ENCODE measurements at regions not wholly inside any gene's neighbourhood (a gene's known extent, or its start where the extent isn't known, plus 50 kb on each side); places are given as distances from the start of the nearest gene placed in this dataset.

GRCh38 chr10:131013281-131013912 is 298.1 kb downstream of the TCERG1L start:
- no peak for DNase-seq

DNA sequence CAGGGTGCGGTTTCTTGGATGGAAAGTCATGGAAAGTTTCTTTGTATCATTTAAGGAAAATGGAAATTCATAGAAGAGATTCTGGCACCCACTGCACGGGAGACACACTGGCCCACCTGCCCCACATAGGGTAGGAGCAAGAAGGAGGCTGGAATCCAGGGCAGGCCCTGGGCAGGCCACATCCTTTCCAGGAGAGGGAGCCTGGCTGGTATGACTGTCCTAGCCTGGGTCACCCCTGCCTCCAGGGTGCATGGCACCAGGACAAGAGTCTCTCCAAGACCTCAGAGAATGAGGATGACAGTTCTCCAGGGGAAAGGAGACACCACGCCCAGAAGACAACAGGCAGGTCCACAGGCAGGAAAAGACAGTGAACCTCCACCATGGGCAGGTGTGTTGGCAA is 297.2 kb downstream of the TCERG1L start:
- no peak for DNase-seq

GRCh38 chr10:131015271-131015670 is 296.2 kb downstream of the TCERG1L start:
- DNase-seq, result no peak

DNA sequence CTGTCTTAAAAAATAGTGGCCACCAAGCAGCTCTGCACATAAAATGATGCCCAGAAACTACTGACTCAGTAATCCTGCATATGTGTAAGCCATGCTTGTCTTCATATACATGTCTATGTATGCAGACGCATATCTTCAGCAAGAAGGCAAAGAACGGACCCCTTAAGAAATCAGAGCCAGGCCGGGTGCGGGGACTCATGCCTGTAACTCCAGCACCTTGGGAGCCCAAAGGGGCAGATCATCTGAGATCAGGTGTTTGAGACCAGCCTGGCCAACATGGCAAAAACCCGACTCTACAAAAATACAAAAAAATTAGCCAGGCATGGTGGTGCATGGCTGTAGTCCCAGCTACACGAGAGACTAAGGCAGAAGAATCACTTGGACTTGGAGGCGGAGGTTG is 295.0 kb downstream of the TCERG1L start:
- DNase-seq, result no peak

- no peak for DNase-seq
These were observed 293.8 kb downstream of the TCERG1L start for GRCh38 chr10:131017566-131018285.

DNA sequence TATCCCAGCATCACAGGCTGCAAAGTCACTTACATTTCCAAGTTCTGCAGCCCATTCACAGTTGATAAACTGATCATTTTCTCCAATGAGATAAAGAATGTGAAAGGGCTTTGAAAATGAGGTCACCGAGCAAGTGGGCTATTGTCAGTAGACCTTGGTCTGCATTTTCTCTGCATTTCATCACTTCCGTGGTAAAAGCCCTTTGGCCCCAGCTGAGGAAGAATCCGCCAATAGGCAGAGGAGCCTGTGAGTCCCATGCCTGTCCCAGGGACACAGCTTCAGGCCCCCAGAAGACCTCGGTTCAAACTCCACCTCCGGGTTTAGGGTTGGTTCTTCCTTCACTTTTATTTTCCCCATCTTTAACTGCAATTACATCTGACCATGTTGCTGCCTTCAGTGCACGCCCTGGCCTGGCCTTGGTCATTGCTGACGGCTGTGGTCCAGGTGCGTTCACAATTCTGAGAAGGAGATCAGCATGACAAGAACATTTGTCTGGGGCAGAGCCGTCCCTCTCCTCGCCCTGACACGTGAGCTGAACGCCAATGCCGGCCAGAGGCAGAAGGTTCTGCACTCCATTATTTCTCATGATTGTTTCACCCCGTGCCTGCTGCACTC is 292.5 kb downstream of the TCERG1L start:
- no peak for DNase-seq

- DNase-seq, result no peak
These were observed 291.8 kb downstream of the TCERG1L start for GRCh38 chr10:131019696-131020095.

DNA sequence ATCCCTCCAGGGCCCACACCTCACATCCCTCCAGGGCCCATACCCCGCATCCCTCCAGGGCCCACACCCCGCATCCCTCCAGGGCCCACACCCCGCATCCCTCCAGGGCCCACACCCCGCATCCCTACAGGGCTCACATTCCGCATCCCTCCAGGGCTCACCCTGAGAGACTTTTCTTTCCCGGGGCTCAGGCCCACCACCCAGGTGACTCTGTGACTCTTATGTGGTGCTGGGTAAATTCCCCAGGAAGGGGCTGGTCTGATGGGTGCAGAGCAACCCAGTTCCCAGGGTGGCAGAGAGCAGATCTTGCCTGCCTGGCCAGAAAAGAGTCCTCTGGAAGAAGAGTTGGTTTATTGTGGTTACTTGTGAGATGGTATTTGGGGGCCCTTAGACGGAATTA is 290.7 kb downstream of the TCERG1L start:
- DNase-seq, result no peak

DNA sequence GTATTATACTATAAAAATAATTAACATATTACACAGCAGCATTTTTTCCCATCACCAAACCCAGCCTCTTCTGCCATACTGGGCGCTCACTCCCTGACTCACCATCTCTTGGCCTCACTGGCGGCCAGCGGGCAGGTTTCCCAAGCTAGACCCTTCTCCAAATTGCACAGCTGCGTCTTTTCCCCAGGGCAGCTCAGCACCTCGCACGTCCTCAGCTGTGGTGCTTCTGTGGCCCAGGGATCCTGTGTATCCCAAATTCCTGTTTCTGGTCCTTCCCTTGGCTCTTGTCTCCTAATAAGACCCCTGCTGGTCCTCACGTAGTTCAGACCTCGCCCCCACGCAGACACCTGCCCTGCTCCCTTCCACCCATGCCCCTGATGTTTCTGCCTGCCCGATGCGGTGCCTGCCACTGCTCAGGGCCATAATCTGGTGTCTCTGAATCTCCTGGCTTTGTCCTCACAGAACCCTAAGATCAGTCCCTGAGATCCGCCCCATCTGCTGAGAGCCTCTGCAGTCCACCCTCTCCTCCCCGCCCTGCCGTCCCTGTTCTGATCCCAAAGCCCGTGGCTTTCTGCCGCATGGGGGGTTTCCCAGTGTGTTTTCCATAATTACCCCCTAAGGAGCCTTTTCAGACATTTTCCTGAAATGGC is 290.1 kb downstream of the TCERG1L start:
- no peak for DNase-seq

GRCh38 chr10:131021969-131022368 is 289.6 kb downstream of the TCERG1L start:
- no peak for DNase-seq

DNA sequence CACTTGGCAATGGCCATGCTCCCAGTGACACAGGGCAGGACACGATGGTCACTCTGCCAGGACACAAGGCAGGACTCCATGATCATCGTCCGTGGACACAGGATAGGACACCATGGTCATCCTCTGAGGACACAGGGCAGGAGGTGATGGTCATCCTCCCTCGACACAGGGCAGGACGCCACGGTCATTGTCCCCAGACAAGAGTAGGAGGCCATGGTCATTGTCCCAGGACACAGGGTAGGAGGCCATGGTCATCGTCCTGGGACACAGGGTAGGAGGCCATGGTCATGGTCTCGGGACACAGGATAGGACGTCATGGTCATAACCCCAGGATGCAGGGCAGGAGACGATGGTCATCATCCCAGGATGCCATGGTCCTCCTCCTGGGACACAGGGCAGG is 289.2 kb downstream of the TCERG1L start:
- DNase-seq, result no peak

- DNase-seq, result no peak
These were observed 288.5 kb downstream of the TCERG1L start for GRCh38 chr10:131022981-131023380.

GRCh38 chr10:131024259-131025131 is 287.0 kb downstream of the TCERG1L start:
- no peak for DNase-seq

GRCh38 chr10:131025333-131025732 is 286.2 kb downstream of the TCERG1L start:
- DNase-seq, result no peak

DNA sequence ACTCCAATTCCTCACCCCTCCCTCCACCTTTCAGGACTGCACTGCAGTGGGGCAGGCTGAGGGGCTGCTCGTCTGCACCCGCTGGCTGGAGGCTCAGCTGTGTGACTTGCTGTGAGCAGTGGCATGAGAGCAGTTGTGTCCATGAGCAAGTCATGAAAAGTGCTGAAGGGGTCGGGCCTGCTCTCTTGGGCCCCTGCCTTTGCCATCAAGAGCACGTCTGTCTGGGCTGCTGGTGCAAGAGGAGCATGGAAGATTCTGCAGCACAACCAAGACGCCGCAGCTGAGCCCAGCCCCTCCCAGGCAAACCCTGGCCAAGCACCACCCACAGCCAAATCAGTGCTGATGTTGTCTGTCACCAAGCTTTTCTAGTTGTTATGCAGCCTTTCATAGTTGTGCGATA is 284.3 kb downstream of the TCERG1L start:
- DNase-seq, result no peak

- peak; percentile 1 for DNase-seq
These were observed 280.2 kb downstream of the TCERG1L start for GRCh38 chr10:131031346-131031745.

DNA sequence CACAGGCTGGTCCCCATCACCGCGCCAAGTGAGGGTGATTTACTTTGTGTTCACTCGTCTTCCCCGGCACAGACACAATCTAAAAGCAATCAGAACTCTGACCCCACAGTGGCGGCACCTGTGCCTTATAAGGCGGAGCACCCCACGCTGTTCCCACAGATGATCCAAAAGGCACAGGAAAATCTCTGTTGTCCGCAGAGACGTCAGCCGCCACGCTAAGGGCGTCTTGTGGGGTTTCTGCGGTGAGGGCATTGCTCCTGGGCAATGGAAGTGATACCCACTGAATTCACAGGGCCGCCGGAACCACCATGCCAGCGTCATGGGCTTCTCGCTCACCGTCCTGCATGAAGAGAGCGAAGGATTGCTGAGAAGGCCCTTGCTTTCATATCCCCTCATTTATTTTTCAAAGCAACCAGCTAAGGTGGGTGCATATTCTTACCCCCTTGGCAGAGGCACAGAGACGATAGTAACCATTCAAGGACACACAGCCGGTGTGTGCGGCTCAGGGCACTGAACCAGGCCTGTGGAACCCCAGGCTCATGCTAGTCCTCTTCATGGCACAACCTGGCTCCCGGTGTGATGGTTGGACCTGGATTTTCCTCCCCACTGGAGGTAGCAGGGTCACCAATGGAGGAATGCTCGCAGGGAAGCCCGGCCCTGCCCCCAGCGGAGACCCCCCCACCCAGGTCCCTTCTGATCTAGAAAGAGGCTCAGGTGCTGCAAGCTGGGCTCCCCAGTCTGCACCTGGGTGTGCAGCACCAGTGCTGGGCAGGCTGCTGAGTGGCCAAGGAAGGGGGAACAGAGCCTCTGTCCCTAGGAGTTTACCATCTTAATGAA is 279.0 kb downstream of the TCERG1L start:
- DNase-seq, result no peak

- no peak for DNase-seq
These were observed 278.1 kb downstream of the TCERG1L start for GRCh38 chr10:131033166-131034085.

GRCh38 chr10:131034451-131034850 is 277.1 kb downstream of the TCERG1L start:
- no peak for DNase-seq

DNA sequence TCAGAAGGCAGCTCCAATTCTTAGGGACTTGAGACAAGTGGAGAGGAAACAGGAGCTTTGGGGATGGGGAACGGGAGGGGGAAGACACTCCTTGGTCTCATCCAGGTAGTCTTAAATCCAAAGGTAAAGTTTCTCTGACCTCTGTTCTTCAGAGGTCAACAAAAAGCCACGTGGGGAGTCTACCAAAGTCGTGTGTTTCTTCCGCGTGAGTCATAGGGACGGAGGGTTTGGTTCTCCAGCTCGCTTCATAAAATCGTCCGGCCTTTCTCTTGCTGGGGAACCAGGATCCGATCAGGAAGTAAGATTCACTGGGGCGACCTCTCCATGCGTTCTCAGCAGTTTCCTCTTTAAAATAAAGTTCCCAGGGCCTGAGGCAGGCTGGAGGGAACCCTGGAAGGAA is 275.7 kb downstream of the TCERG1L start:
- no peak for DNase-seq

GRCh38 chr10:131038056-131038455 is 273.5 kb downstream of the TCERG1L start:
- no peak for DNase-seq

Measured in inflammatory macrophage treated with lipopolysaccharide for 4 hours (primary cell).